H9 (cell line): ENCODE measurements at regions not wholly inside any gene's neighbourhood (a gene's known extent, or its start where the extent isn't known, plus 50 kb on each side); places are given as distances from the start of the nearest gene placed in this dataset.

ENCODE experiments used
- DNase-seq: peaks from one replicate; pipeline ENCODE4 v3.0.0-alpha.2; 2017
- H2AFZ ChIP-seq: one replicate; pipeline ENCODE4 v1.6.1; 2013; ENCODE audit warnings: mild to moderate bottlenecking, low read length, control low read depth, moderate library complexity
- H2AK5ac ChIP-seq: 2 replicates; pipeline ENCODE4 v1.6.1; 2013; ENCODE audit warnings: low read length, control low read depth, mixed read lengths; ENCODE audit not compliant: insufficient read length
- H2BK120ac ChIP-seq: one replicate; pipeline ENCODE4 v1.6.1; 2013; ENCODE audit warnings: low read depth, mild to moderate bottlenecking, low read length, control low read depth, inconsistent platforms; ENCODE audit not compliant: poor library complexity, severe bottlenecking
- H2BK12ac ChIP-seq: 2 replicates; pipeline ENCODE4 v1.6.1; 2013; ENCODE audit warnings: low read length, control low read depth, mixed read lengths, low read depth; ENCODE audit not compliant: insufficient read length
- H2BK15ac ChIP-seq: 2 replicates; pipeline ENCODE4 v1.6.1; 2013; ENCODE audit warnings: low read depth, low read length, control low read depth
- H2BK20ac ChIP-seq: one replicate; pipeline ENCODE4 v1.6.1; 2013; ENCODE audit warnings: low read depth, mild to moderate bottlenecking, low read length, control low read depth, inconsistent platforms; ENCODE audit not compliant: poor library complexity, severe bottlenecking
- H2BK5ac ChIP-seq: 2 replicates; pipeline ENCODE4 v1.6.1; 2013; ENCODE audit warnings: low read length, control low read depth, mixed read lengths; ENCODE audit not compliant: insufficient read length
- H3K14ac ChIP-seq: 2 replicates; pipeline ENCODE4 v1.6.1; 2013; ENCODE audit warnings: low read length, control low read depth; ENCODE audit not compliant: insufficient read depth
- H3K18ac ChIP-seq: 2 replicates; pipeline ENCODE4 v1.6.1; 2013; ENCODE audit warnings: low read depth, mild to moderate bottlenecking, mixed read lengths, low read length, control low read depth; ENCODE audit not compliant: insufficient read length
- H3K23ac ChIP-seq: 2 replicates; pipeline ENCODE4 v1.6.1; 2013; ENCODE audit warnings: low read length, control low read depth, mixed read lengths, low read depth; ENCODE audit not compliant: insufficient read length
- H3K23me2 ChIP-seq: 2 replicates; pipeline ENCODE4 v1.6.1; 2013; ENCODE audit warnings: low read depth, mild to moderate bottlenecking, mixed read lengths, low read length, control low read depth; ENCODE audit not compliant: insufficient read length, poor library complexity, severe bottlenecking
- H3K27ac ChIP-seq: 2 replicates; pipeline ENCODE4 v1.5.1; 2013; ENCODE audit warnings: low read length, control low read depth, mixed read lengths, low read depth; ENCODE audit not compliant: insufficient read length
- H3K27me3 ChIP-seq: 2 replicates; pipeline ENCODE4 v1.6.1; 2013; ENCODE audit warnings: low read length, control low read depth, inconsistent platforms; ENCODE audit not compliant: insufficient read depth
- H3K4ac ChIP-seq: 2 replicates; pipeline ENCODE4 v1.6.1; 2013; ENCODE audit warnings: low read depth, mild to moderate bottlenecking, control low read depth, inconsistent platforms, low read length, moderate library complexity
- H3K4me1 ChIP-seq: 2 replicates; pipeline ENCODE4 v1.6.1; 2013; ENCODE audit warnings: low read length, control low read depth, inconsistent platforms; ENCODE audit not compliant: insufficient read depth
- H3K4me2 ChIP-seq: 2 replicates; pipeline ENCODE4 v1.6.1; 2013; ENCODE audit warnings: low read length, control low read depth, mixed read lengths; ENCODE audit not compliant: insufficient read length, insufficient read depth
- H3K56ac ChIP-seq: 2 replicates; pipeline ENCODE4 v1.6.1; 2013; ENCODE audit warnings: low read depth, mild to moderate bottlenecking, mixed read lengths, low read length, control low read depth; ENCODE audit not compliant: insufficient read length
- H3K79me1 ChIP-seq: 2 replicates; pipeline ENCODE4 v1.6.1; 2013; ENCODE audit warnings: low read depth, mild to moderate bottlenecking, moderate library complexity, low read length, control low read depth, inconsistent platforms; ENCODE audit not compliant: insufficient read depth, poor library complexity, severe bottlenecking
- H3K79me2 ChIP-seq: 2 replicates; pipeline ENCODE4 v1.6.1; 2013; ENCODE audit warnings: low read length, control low read depth, inconsistent platforms; ENCODE audit not compliant: insufficient read depth
- H3K9ac ChIP-seq: 2 replicates; pipeline ENCODE4 v1.6.1; 2013; ENCODE audit warnings: low read length, control low read depth, mixed read lengths; ENCODE audit not compliant: insufficient read length; ENCODE audit errors: extremely low read depth
- H3K9me3 ChIP-seq: one replicate; pipeline ENCODE4 v1.6.1; 2013; ENCODE audit warnings: low read depth, low read length, inconsistent platforms; ENCODE audit not compliant: control insufficient read depth
- H3T11ph ChIP-seq: one replicate; pipeline ENCODE4 v1.6.1; 2013; ENCODE audit warnings: mild to moderate bottlenecking, low read length, control low read depth, inconsistent platforms
- H4K20me1 ChIP-seq: one replicate; pipeline ENCODE4 v1.6.1; 2013; ENCODE audit not compliant: control insufficient read depth, insufficient read length, insufficient read depth
- H4K5ac ChIP-seq: 2 replicates; pipeline ENCODE4 v1.6.1; 2013; ENCODE audit warnings: low read depth, mild to moderate bottlenecking, mixed read lengths, low read length, control low read depth; ENCODE audit not compliant: insufficient read length
- H4K8ac ChIP-seq: replicated peaks from 2 replicates; pipeline ENCODE4 v1.6.1; 2013; ENCODE audit warnings: low read length, control low read depth, mixed read lengths, low read depth; ENCODE audit not compliant: insufficient read length
- H4K91ac ChIP-seq: 2 replicates; pipeline ENCODE4 v1.6.1; 2013; ENCODE audit warnings: low read depth, mild to moderate bottlenecking, moderate library complexity, mixed read lengths, low read length, control low read depth; ENCODE audit not compliant: insufficient read length
- H3K27ac Mint-ChIP-seq, 3 experiments: 2 replicates in 2 of 3; 3 replicates in 1 of 3; pipeline ENCODE4 v1.8.0; 2020 to 2021; ENCODE audit warnings: mixed read lengths in 3 of 3, mild to moderate bottlenecking in 1 of 3, moderate library complexity in 1 of 3
- H3K27me3 Mint-ChIP-seq: 2 replicates; pipeline ENCODE4 v1.8.0; 2021; ENCODE audit warnings: low read depth, mild to moderate bottlenecking, moderate library complexity, mixed read lengths
- H3K36me3 Mint-ChIP-seq, 3 experiments: 2 replicates in 2 of 3; 3 replicates in 1 of 3; pipeline ENCODE4 v1.8.0; 2020 to 2021; ENCODE audit warnings: low read depth in 3 of 3, mixed read lengths in 3 of 3; ENCODE audit not compliant: insufficient read depth in 1 of 3
- H3K4me1 Mint-ChIP-seq, 2 experiments: 2 replicates each; pipeline ENCODE4 v1.8.0; 2020; ENCODE audit warnings: mixed read lengths in 2 of 2
- H3K4me3 Mint-ChIP-seq, 2 experiments: 2 replicates in 1 of 2; 3 replicates in 1 of 2; pipeline ENCODE4 v1.8.0; 2020 to 2021; ENCODE audit warnings: mild to moderate bottlenecking in 2 of 2, mixed read lengths in 2 of 2, moderate library complexity in 1 of 2
- H3K9me3 Mint-ChIP-seq, 2 experiments: 2 replicates in 1 of 2; 3 replicates in 1 of 2; pipeline ENCODE4 v1.8.0; 2020; ENCODE audit warnings: mild to moderate bottlenecking in 2 of 2, mixed read lengths in 2 of 2, moderate library complexity in 1 of 2
- WGBS: extraction: QIAGEN DNeasy Blood & Tissue Kit; methylation state at CpG from one replicate; pipeline ENCODE4 v1.1.7; 2013; ENCODE audit warnings: missing lambda C conversion rate, low lambda C conversion rate, mixed read lengths; ENCODE audit not compliant: insufficient read length; ENCODE audit errors: extremely low coverage; 5-methylcytosine and 5-hydroxymethylcytosine counted together
- TF ChIP-seq, protein P1 (sequence below): fragments of 200-600 bp; sonication (generic); conservative IDR thresholded peaks from 3 replicates; pipeline ENCODE4 v1.8.0; 2021; ENCODE audit warnings: antibody characterized with exemption, mild to moderate bottlenecking

DNA sequence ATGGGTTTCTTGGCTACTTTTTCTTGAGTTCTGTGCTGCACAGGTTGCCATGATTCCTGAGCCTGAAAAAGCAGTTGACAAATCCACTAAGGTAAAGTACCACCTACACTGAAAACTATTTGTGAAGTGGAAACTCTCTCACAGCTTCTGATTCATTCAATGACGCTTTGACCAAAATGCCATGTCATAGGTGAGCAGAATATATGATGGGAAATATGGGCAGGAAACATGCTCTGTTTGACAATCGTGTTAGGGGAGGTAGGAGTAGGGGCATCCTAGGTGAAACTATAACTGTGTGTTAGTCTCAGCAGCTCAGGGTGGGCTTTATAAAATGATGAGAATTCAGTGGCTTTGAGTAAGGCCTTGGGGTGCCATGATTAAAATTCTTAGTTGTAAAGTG is 69.6 kb upstream of the ELMO1 start:
- H2AFZ ChIP-seq: no peak overlapping the region
- H3K23ac ChIP-seq: no peak overlapping the region
- Mint-ChIP-seq H3K9me3 (peaks cover 0 to 2% of the 10 kb centered on the region in 2 experiments; a peak in 1 of 5 replicates), H3K27ac (no peak overlapping the region), H3K36me3 (no peaks in the 10 kb centered on the region), H3K27me3 (no peaks in the 10 kb centered on the region), H3K4me3 (no peak overlapping the region), H3K4me1 (peaks cover 3 to 8% of the 10 kb centered on the region in 2 experiments)
- H3K18ac ChIP-seq: no peak overlapping the region
- H3K27me3 ChIP-seq: no peaks in the 10 kb centered on the region
- no peak overlapping the region for H2AK5ac ChIP-seq
- no peak overlapping the region for H3T11ph ChIP-seq
- no peak overlapping the region for H2BK20ac ChIP-seq
- no peak for DNase-seq
- H3K14ac ChIP-seq: no peak overlapping the region
- no peaks in the 10 kb centered on the region for H3K4me1 ChIP-seq
- WGBS: no CpG with 5 or more reads among the region's 2 CpGs
- H2BK5ac ChIP-seq: no peak overlapping the region
- no peak overlapping the region for H4K5ac ChIP-seq
- no peak overlapping the region for H3K4me2 ChIP-seq
- no peak overlapping the region for H3K56ac ChIP-seq
- no peak overlapping the region for H3K4ac ChIP-seq
- H3K27ac ChIP-seq: no peak overlapping the region
- H3K23me2 ChIP-seq: no peaks in the 10 kb centered on the region
- H4K91ac ChIP-seq: no peak overlapping the region
- H4K8ac ChIP-seq: no peak overlapping the region
- H2BK120ac ChIP-seq: no peak overlapping the region
- TF ChIP-seq, protein P1, sequence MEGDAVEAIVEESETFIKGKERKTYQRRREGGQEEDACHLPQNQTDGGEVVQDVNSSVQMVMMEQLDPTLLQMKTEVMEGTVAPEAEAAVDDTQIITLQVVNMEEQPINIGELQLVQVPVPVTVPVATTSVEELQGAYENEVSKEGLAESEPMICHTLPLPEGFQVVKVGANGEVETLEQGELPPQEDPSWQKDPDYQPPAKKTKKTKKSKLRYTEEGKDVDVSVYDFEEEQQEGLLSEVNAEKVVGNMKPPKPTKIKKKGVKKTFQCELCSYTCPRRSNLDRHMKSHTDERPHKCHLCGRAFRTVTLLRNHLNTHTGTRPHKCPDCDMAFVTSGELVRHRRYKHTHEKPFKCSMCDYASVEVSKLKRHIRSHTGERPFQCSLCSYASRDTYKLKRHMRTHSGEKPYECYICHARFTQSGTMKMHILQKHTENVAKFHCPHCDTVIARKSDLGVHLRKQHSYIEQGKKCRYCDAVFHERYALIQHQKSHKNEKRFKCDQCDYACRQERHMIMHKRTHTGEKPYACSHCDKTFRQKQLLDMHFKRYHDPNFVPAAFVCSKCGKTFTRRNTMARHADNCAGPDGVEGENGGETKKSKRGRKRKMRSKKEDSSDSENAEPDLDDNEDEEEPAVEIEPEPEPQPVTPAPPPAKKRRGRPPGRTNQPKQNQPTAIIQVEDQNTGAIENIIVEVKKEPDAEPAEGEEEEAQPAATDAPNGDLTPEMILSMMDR: no peak
- H3K9me3 ChIP-seq: no peaks in the 10 kb centered on the region
- no peaks in the 10 kb centered on the region for H3K79me1 ChIP-seq
- H2BK12ac ChIP-seq: no peak overlapping the region
- no peak overlapping the region for H2BK15ac ChIP-seq
- H4K20me1 ChIP-seq: peaks cover 2% of the 10 kb centered on the region
- H3K9ac ChIP-seq: no peak overlapping the region
- H3K79me2 ChIP-seq: no peaks in the 10 kb centered on the region
